HepG2 (cell line): ENCODE measurements at regions not wholly inside any gene's neighbourhood (a gene's known extent, or its start where the extent isn't known, plus 50 kb on each side); places are given as distances from the start of the nearest gene placed in this dataset.
A peak's percentile ranks its signal among the peaks of the same experiment; 100 is the strongest.

Experiments
- ATF7-NPFF ChIP-seq: sonication (generic); formaldehyde crosslinking; IDR thresholded peaks from 2 replicates; pipeline ENCODE4 v1.8.1; 2023; ENCODE audit warnings: mild to moderate bottlenecking, low read depth, missing genetic modification reagents, moderate library complexity
- ERF ChIP-seq: IDR thresholded peaks from 2 replicates; pipeline ENCODE4 v1.6.1; 2018; ENCODE audit warnings: missing biosample characterization, missing genetic modification reagents
- EZH2 ChIP-seq: conservative IDR thresholded peaks from 2 replicates; pipeline ENCODE4 v1.6.1; 2012; ENCODE audit warnings: mild to moderate bottlenecking, low read depth, low read length, moderate library complexity
- HMGXB3 ChIP-seq: sonication (generic); formaldehyde crosslinking; IDR thresholded peaks from 2 replicates; pipeline ENCODE4 v1.4.0; 2020; ENCODE audit warnings: missing genetic modification reagents, borderline replicate concordance
- MTA3 ChIP-seq: sonication (generic); formaldehyde crosslinking; IDR thresholded peaks from 2 replicates; pipeline ENCODE4 v1.4.0; 2020; ENCODE audit warnings: missing genetic modification reagents
- POLR2A ChIP-seq, 2 experiments: IDR thresholded peaks; 2 replicates each; pipeline ENCODE4 v1.6.1; 2011; ENCODE audit warnings: low read depth in 2 of 2, low read length in 2 of 2, mild to moderate bottlenecking in 1 of 2, moderate library complexity in 1 of 2; ENCODE audit not compliant: insufficient read depth in 1 of 2
- TP53 ChIP-seq: sonication (generic); formaldehyde crosslinking; conservative IDR thresholded peaks from 2 replicates; pipeline ENCODE4 v1.4.0; 2020; ENCODE audit warnings: missing genetic modification reagents
- ZMYM3 ChIP-seq: sonication (generic); formaldehyde crosslinking; IDR thresholded peaks from 2 replicates; pipeline ENCODE4 v1.5.1; 2020; ENCODE audit warnings: mild to moderate bottlenecking, missing genetic modification reagents
- ZNF326 ChIP-seq: sonication (generic); formaldehyde crosslinking; IDR thresholded peaks from 2 replicates; pipeline ENCODE4 v1.4.0; 2020; ENCODE audit warnings: missing genetic modification reagents, borderline replicate concordance
- ZNF598 ChIP-seq: sonication (generic); formaldehyde crosslinking; IDR thresholded peaks from 2 replicates; pipeline ENCODE4 v1.5.1; 2020; ENCODE audit warnings: mild to moderate bottlenecking, missing genetic modification reagents, borderline replicate concordance
- ZNF768 ChIP-seq: sonication (generic); formaldehyde crosslinking; IDR thresholded peaks from 2 replicates; pipeline ENCODE4 v1.4.0; 2020; ENCODE audit warnings: missing genetic modification reagents
- ZNF784 ChIP-seq: sonication (generic); formaldehyde crosslinking; IDR thresholded peaks from 2 replicates; pipeline ENCODE4 v1.5.1; 2020; ENCODE audit warnings: missing genetic modification reagents, mild to moderate bottlenecking, borderline replicate concordance
- TF ChIP-seq, protein P1 (sequence below): sonication (generic); formaldehyde crosslinking; IDR thresholded peaks from 2 replicates; pipeline ENCODE4 v1.5.1; 2020; ENCODE audit warnings: mild to moderate bottlenecking, missing genetic modification reagents, moderate library complexity
- TF ChIP-seq, protein P2 (sequence below): IDR thresholded peaks from 2 replicates; pipeline ENCODE4 v1.6.1; 2016; ENCODE audit warnings: low read depth
- TF ChIP-seq, protein P3 (sequence below): sonication (generic); formaldehyde crosslinking; IDR thresholded peaks from 2 replicates; pipeline ENCODE4 v1.9.0; 2022; ENCODE audit warnings: low read depth, missing genetic modification reagents
- TF ChIP-seq, protein P4 (sequence below): IDR thresholded peaks from 2 replicates; pipeline ENCODE4 v1.6.1; 2012; ENCODE audit warnings: inconsistent platforms

DNA sequence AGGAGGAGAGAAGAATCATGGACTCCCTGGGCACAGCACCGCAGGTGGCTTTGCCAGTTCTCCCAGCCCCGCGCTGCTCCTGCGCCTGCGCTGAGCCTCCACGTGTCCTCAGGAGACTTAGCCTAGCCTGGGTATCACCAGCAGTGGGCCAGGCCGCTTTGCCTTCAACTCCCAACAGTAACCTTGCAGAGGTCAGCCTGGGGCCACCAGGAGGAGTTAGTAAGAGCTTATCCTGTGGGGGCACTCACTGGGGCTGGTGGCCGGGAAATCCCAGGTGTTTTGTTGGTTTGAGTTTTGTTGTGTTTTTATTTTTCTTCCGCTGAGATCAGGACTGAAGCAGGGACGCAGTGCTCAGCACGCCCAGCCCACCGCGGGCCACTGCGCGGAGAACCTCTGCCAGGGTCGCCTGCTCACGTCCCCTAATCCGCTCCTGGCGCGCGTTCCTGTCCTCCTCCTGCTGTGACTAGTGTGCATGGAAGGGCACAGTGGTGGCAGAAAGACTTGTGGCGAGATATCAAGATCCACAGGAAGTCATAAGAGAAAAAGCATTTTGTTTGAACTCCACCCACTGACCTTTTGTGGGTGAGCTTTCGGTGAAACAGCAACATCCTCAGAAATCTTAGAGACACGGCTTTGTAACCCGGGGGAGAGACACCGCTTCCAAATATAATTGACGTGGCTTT, 207.4 kb upstream of the RFC3 start (continued):
- TF ChIP-seq EZH2 (no peak), ZNF326 (no peak), HMGXB3 (0 out of 2 replicates have a peak, but pooled peaks have one; percentile 61), ZNF598 (CRISPR knock-in tag) (peak; percentile 72; the same call in 1 of the 2 replicates), TP53 (CRISPR knock-in tag) (no peak; the same call in 1 of the 2 replicates), MTA3 (CRISPR knock-in tag) (no peak), ZNF768 (CRISPR knock-in tag) (0 out of 2 replicates have a peak, but pooled peaks have one; percentile 19), ZMYM3 (CRISPR knock-in tag) (peak; percentile 70), ATF7-NPFF (CRISPR knock-in tag) (no peak), ERF (CRISPR knock-in tag) (peak; percentile 77; the same call in 1 of the 2 replicates), ZNF784 (CRISPR knock-in tag) (no peak), POLR2A (IDR thresholded peaks at IDR 0.05; ENCODE audit: insufficient read depth in 1 of 2, low read depth in 2 of 2, low read length in 2 of 2) (peak; percentile 66 to 72)
- TF ChIP-seq, protein P1, sequence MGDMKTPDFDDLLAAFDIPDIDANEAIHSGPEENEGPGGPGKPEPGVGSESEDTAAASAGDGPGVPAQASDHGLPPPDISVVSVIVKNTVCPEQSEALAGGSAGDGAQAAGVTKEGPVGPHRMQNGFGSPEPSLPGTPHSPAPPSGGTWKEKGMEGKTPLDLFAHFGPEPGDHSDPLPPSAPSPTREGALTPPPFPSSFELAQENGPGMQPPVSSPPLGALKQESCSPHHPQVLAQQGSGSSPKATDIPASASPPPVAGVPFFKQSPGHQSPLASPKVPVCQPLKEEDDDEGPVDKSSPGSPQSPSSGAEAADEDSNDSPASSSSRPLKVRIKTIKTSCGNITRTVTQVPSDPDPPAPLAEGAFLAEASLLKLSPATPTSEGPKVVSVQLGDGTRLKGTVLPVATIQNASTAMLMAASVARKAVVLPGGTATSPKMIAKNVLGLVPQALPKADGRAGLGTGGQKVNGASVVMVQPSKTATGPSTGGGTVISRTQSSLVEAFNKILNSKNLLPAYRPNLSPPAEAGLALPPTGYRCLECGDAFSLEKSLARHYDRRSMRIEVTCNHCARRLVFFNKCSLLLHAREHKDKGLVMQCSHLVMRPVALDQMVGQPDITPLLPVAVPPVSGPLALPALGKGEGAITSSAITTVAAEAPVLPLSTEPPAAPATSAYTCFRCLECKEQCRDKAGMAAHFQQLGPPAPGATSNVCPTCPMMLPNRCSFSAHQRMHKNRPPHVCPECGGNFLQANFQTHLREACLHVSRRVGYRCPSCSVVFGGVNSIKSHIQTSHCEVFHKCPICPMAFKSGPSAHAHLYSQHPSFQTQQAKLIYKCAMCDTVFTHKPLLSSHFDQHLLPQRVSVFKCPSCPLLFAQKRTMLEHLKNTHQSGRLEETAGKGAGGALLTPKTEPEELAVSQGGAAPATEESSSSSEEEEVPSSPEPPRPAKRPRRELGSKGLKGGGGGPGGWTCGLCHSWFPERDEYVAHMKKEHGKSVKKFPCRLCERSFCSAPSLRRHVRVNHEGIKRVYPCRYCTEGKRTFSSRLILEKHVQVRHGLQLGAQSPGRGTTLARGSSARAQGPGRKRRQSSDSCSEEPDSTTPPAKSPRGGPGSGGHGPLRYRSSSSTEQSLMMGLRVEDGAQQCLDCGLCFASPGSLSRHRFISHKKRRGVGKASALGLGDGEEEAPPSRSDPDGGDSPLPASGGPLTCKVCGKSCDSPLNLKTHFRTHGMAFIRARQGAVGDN (CRISPR knock-in tag) = peak; percentile 98
- TF ChIP-seq, protein P2, sequence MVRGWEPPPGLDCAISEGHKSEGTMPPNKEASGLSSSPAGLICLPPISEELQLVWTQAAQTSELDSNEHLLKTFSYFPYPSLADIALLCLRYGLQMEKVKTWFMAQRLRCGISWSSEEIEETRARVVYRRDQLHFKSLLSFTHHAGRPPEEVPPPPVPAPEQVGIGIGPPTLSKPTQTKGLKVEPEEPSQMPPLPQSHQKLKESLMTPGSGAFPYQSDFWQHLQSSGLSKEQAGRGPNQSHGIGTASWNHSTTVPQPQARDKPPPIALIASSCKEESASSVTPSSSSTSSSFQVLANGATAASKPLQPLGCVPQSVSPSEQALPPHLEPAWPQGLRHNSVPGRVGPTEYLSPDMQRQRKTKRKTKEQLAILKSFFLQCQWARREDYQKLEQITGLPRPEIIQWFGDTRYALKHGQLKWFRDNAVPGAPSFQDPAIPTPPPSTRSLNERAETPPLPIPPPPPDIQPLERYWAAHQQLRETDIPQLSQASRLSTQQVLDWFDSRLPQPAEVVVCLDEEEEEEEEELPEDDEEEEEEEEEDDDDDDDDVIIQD = 0 out of 2 replicates have a peak, but pooled peaks have one; percentile 43
- TF ChIP-seq, protein P3, sequence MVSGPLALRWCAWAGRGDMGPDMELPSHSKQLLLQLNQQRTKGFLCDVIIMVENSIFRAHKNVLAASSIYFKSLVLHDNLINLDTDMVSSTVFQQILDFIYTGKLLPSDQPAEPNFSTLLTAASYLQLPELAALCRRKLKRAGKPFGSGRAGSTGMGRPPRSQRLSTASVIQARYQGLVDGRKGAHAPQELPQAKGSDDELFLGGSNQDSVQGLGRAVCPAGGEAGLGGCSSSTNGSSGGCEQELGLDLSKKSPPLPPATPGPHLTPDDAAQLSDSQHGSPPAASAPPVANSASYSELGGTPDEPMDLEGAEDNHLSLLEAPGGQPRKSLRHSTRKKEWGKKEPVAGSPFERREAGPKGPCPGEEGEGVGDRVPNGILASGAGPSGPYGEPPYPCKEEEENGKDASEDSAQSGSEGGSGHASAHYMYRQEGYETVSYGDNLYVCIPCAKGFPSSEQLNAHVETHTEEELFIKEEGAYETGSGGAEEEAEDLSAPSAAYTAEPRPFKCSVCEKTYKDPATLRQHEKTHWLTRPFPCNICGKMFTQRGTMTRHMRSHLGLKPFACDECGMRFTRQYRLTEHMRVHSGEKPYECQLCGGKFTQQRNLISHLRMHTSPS (CRISPR knock-in tag) = peak; percentile 80; the same call in 1 of the 2 replicates
- TF ChIP-seq, protein P4, sequence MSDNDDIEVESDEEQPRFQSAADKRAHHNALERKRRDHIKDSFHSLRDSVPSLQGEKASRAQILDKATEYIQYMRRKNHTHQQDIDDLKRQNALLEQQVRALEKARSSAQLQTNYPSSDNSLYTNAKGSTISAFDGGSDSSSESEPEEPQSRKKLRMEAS = peak; percentile 97
